ENCODE measurements at regions not wholly inside any gene's neighbourhood (a gene's known extent, or its start where the extent isn't known, plus 50 kb on each side); places are given as distances from the start of the nearest gene placed in this dataset.

DNA sequence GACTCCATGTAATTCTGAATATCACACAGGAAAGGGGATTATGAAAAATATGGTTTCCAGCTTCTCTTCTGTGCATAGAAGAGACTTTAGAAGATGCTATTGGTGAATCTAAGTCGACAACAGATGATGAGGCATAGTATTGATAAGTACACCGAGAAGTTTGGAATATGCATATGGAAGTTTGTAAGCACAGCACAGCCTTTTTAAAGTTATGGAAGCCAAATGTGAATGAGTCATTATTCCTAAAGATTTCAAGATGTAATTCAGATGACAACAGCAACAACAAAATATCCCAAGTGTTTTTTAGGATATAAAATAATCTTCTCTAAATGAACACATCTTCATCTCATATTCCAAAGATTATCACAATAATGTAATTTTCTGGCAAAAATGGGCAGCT is 1723.3 kb downstream of the EFNA5 start:
- no peak overlapping the region for H3K4me2 ChIP-seq
- H3K9me2 ChIP-seq, result no peaks in the 10 kb centered on the region
- H3K4me3 ChIP-seq (ENCODE audit: low read depth in 2 of 2, low read length in 1 of 2), result no peak overlapping the region
- no peaks in the 10 kb centered on the region for H3F3A ChIP-seq (replicated peaks; ENCODE audit: insufficient read depth)
- WGBS (ENCODE audit: low lambda C conversion rate), result 60% methylated on average over 2 of the region's 2 CpGs
- no peak overlapping the region for H2AFZ ChIP-seq (ENCODE audit: low read depth)
- no peak overlapping the region for H3K27ac ChIP-seq (ENCODE audit: low read depth in 2 of 2, low read length in 1 of 2)
- ChIA-PET CTCF (interaction anchor here (0.6 kb wide), 1 partner anchor 1899 kb away, joined by 4 read pairs; no protein-coding TSS in a partner anchor), POLR2A (no interaction called here)
- no peak for DNase-seq
- H4K20me1 ChIP-seq (ENCODE audit: insufficient read depth), result no peaks in the 10 kb centered on the region
- no peaks in the 10 kb centered on the region for H3K79me2 ChIP-seq (ENCODE audit: insufficient read depth)
- no peaks in the 10 kb centered on the region for H3K9me3 ChIP-seq
- H3K27me3 ChIP-seq (ENCODE audit: insufficient read depth), result no peaks in the 10 kb centered on the region
- no peaks in the 10 kb centered on the region for H3K36me3 ChIP-seq (replicated peaks in 1 of 2; ENCODE audit: control insufficient read depth in 1 of 2, insufficient read depth in 2 of 2, low read length in 1 of 2)
- no peak overlapping the region for H3K9ac ChIP-seq
- no peak for TF ChIP-seq FOXJ3 (CRISPR knock-in tag; IDR thresholded peaks at IDR 0.05)
- TF ChIP-seq RFX5 (IDR thresholded peaks at IDR 0.05; ENCODE audit: low read length), result peak; percentile 84
- no peak for TF ChIP-seq JUND (IDR thresholded peaks at IDR 0.05)
- TF ChIP-seq EP300 (IDR thresholded peaks at IDR 0.05; ENCODE audit: borderline replicate concordance in 1 of 2, low read depth in 1 of 2, low read length in 1 of 2), result no peak
- H3K4me1 ChIP-seq (ENCODE audit: control insufficient read depth in 1 of 2, insufficient read depth in 2 of 2, low read depth in 1 of 2, low read length in 1 of 2), result peaks cover 7 to 8% of the 10 kb centered on the region in 2 experiments; a peak in 3 of 4 replicates

DNA sequence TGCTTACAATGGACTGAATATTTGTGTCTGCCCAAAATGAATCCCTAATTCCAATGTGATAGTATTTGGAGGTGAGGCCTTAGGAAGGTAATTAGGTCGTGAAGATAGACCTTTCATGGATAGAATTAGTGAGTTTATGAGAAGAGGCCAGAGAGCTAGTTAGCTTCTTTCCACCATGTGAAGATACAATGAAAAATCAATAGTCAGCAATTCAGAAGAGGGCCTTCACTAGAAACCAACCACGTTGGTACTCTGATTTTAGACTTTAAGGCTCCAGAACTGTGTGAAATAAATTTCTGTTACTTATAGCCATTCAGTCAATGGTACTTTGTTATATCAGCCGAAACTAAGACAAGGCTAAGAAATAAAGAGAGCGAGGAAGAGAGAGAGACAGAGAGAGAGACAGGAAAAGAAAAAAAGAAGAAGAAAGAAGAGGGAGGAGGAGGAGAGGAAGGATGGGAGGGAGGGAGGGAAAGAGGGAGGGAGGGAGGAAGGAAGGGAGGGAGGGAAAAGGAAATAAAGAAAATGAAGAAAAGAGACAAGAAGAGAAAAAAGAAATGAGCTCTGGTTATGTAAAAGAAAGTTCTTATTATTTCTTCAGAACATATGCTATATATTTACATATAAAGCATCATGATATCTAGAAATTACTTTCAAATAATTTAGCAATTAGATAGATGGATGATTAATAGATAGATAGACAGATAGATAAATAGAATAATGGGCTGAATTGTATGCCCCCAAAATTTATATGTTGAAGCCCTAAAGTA is 1725.3 kb downstream of the EFNA5 start:
- ChIA-PET CTCF (no interaction called here), POLR2A (no interaction called here)
- H3K79me2 ChIP-seq (ENCODE audit: insufficient read depth), result no peaks in the 10 kb centered on the region
- 77% methylated on average over 4 of the region's 4 CpGs for WGBS (ENCODE audit: low lambda C conversion rate)
- H3K36me3 ChIP-seq (replicated peaks in 1 of 2; ENCODE audit: control insufficient read depth in 1 of 2, insufficient read depth in 2 of 2, low read length in 1 of 2), result no peaks in the 10 kb centered on the region
- no peaks in the 10 kb centered on the region for H3K9me3 ChIP-seq
- no peak overlapping the region for H3K27ac ChIP-seq (ENCODE audit: low read depth in 2 of 2, low read length in 1 of 2)
- H3K9me2 ChIP-seq, result no peaks in the 10 kb centered on the region
- H2AFZ ChIP-seq (ENCODE audit: low read depth), result no peak overlapping the region
- H3K4me3 ChIP-seq (ENCODE audit: low read depth in 2 of 2, low read length in 1 of 2), result no peak overlapping the region
- H3K4me2 ChIP-seq, result no peak overlapping the region
- TF ChIP-seq, protein P1, sequence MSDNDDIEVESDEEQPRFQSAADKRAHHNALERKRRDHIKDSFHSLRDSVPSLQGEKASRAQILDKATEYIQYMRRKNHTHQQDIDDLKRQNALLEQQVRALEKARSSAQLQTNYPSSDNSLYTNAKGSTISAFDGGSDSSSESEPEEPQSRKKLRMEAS (IDR thresholded peaks at IDR 0.05; ENCODE audit: low read depth), result no peak
- TF ChIP-seq, protein P2, sequence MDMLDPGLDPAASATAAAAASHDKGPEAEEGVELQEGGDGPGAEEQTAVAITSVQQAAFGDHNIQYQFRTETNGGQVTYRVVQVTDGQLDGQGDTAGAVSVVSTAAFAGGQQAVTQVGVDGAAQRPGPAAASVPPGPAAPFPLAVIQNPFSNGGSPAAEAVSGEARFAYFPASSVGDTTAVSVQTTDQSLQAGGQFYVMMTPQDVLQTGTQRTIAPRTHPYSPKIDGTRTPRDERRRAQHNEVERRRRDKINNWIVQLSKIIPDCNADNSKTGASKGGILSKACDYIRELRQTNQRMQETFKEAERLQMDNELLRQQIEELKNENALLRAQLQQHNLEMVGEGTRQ (IDR thresholded peaks at IDR 0.05; ENCODE audit: borderline replicate concordance, low read depth, low read length), result no peak
- TF ChIP-seq, protein P3, sequence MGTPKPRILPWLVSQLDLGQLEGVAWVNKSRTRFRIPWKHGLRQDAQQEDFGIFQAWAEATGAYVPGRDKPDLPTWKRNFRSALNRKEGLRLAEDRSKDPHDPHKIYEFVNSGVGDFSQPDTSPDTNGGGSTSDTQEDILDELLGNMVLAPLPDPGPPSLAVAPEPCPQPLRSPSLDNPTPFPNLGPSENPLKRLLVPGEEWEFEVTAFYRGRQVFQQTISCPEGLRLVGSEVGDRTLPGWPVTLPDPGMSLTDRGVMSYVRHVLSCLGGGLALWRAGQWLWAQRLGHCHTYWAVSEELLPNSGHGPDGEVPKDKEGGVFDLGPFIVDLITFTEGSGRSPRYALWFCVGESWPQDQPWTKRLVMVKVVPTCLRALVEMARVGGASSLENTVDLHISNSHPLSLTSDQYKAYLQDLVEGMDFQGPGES (IDR thresholded peaks at IDR 0.05; ENCODE audit: low read depth, low read length), result no peak
- TF ChIP-seq TEAD4 (IDR thresholded peaks at IDR 0.05; ENCODE audit: borderline replicate concordance, insufficient read depth), result no peak
- TF ChIP-seq, protein P4, sequence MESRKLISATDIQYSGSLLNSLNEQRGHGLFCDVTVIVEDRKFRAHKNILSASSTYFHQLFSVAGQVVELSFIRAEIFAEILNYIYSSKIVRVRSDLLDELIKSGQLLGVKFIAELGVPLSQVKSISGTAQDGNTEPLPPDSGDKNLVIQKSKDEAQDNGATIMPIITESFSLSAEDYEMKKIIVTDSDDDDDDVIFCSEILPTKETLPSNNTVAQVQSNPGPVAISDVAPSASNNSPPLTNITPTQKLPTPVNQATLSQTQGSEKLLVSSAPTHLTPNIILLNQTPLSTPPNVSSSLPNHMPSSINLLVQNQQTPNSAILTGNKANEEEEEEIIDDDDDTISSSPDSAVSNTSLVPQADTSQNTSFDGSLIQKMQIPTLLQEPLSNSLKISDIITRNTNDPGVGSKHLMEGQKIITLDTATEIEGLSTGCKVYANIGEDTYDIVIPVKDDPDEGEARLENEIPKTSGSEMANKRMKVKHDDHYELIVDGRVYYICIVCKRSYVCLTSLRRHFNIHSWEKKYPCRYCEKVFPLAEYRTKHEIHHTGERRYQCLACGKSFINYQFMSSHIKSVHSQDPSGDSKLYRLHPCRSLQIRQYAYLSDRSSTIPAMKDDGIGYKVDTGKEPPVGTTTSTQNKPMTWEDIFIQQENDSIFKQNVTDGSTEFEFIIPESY (IDR thresholded peaks at IDR 0.05; ENCODE audit: borderline replicate concordance, low read depth), result no peak
- TF ChIP-seq SIN3A (IDR thresholded peaks at IDR 0.05; ENCODE audit: borderline replicate concordance, low read depth, low read length), result no peak
- no peak for TF ChIP-seq SMC3 (IDR thresholded peaks at IDR 0.05; ENCODE audit: low read depth, low read length)
- no peak for TF ChIP-seq RAD21 (IDR thresholded peaks at IDR 0.05; ENCODE audit: low read length)
- TF ChIP-seq FOSL2 (IDR thresholded peaks at IDR 0.05; ENCODE audit: borderline replicate concordance, low read depth), result no peak
- TF ChIP-seq RCOR1 (IDR thresholded peaks at IDR 0.05; ENCODE audit: low read length), result no peak
- TF ChIP-seq POLR2AphosphoS5 (IDR thresholded peaks at IDR 0.05; ENCODE audit: low read depth, low read length), result no peak
- TF ChIP-seq, protein P5, sequence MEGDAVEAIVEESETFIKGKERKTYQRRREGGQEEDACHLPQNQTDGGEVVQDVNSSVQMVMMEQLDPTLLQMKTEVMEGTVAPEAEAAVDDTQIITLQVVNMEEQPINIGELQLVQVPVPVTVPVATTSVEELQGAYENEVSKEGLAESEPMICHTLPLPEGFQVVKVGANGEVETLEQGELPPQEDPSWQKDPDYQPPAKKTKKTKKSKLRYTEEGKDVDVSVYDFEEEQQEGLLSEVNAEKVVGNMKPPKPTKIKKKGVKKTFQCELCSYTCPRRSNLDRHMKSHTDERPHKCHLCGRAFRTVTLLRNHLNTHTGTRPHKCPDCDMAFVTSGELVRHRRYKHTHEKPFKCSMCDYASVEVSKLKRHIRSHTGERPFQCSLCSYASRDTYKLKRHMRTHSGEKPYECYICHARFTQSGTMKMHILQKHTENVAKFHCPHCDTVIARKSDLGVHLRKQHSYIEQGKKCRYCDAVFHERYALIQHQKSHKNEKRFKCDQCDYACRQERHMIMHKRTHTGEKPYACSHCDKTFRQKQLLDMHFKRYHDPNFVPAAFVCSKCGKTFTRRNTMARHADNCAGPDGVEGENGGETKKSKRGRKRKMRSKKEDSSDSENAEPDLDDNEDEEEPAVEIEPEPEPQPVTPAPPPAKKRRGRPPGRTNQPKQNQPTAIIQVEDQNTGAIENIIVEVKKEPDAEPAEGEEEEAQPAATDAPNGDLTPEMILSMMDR (IDR thresholded peaks at IDR 0.05), result no peak
- TF ChIP-seq YY1 (IDR thresholded peaks at IDR 0.05; ENCODE audit: low read depth), result no peak
- no peak for TF ChIP-seq NRF1 (IDR thresholded peaks at IDR 0.05; ENCODE audit: low read depth, low read length)
- no peak for TF ChIP-seq TCF12 (IDR thresholded peaks at IDR 0.05)
- no peak for TF ChIP-seq EP300 (IDR thresholded peaks at IDR 0.05; ENCODE audit: borderline replicate concordance in 1 of 2, low read depth in 1 of 2, low read length in 1 of 2)
- no peaks in the 10 kb centered on the region for H4K20me1 ChIP-seq (ENCODE audit: insufficient read depth)
- peaks cover 0 to 2% of the 10 kb centered on the region in 2 experiments; a peak in 2 of 4 replicates for H3K4me1 ChIP-seq (ENCODE audit: control insufficient read depth in 1 of 2, insufficient read depth in 2 of 2, low read depth in 1 of 2, low read length in 1 of 2)
- no peak for DNase-seq
- H3K9ac ChIP-seq, result no peak overlapping the region
- H3F3A ChIP-seq (replicated peaks; ENCODE audit: insufficient read depth), result no peaks in the 10 kb centered on the region
- no peaks in the 10 kb centered on the region for H3K27me3 ChIP-seq (ENCODE audit: insufficient read depth)
